Stimulated activated CD8-positive, alpha-beta memory T cell treated with anti-CD3 and anti-CD28 coated beads, Interleukin-12 subunit alpha, Interleukin-12 subunit beta, amount 100 ng/mL, for 24 hours (primary cell): ENCODE measurements at regions not wholly inside any gene's neighbourhood (a gene's known extent, or its start where the extent isn't known, plus 50 kb on each side); places are given as distances from the start of the nearest gene placed in this dataset.
"Not testable (repeated sequence)": the region's sequence is repeated elsewhere in the genome, so short reads cannot be mapped to it uniquely, and the experiment has no call there.

Experiments
- DNase-seq: peaks from one replicate; pipeline ENCODE4 v3.0.0-alpha.2; 2020; ENCODE audit errors: extremely low read depth

DNA sequence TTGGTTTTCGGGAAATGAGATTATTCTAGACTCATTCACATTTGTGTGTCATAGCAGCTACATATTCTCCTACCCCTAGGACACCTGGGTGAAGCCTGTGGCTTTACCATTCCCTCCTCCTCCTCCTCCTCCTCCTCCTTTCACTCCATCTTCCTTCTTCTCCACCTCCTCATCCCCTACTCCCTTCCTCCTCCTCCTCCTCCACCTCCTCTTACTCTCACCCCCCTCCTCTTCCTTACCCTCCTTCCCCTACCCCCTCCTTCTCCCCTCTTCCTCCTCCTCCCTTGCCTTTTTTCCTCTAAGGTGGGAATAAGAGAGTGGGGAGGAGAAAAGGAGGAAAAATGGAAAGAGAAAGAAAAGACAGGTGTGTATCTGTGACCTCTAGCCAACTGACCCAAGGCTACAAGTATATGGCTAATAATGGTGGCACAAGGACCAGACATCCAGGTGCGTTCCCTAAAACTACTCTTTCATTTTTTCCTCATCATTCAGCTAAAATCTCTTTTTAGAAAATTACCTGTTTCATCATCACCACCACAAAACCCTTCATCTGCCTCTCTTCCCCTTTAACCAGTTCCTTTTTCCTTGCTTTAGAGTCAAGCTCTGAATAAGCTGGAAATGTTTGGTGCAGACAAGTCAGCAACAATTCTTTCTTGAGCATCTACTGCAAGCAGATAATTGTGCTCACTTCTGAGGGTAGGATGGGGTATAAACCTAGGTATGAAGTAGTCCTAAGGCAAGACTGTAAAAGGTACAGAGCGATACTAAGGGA is 149.8 kb upstream of the FOXN3 start:
- DNase-seq = no peak

DNA sequence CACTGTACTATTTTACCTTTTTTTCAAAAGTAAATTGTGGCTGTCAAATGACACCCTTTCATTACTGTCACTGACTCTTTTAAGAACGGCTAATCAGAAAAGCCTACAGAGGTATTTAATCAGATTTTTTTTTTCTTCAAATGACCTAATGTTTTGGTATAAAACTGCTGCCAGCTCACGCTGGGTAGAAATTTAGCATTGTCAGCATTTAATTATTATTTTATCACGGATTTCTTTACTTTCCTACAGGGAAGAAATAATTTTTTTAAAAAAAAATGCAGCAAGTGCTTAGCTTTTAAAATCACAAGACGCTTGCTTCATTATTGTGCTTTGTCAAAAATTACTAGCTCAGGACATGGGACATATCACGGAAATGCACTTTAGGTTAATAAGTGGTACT is 149.1 kb upstream of the FOXN3 start:
- no peak for DNase-seq

DNA sequence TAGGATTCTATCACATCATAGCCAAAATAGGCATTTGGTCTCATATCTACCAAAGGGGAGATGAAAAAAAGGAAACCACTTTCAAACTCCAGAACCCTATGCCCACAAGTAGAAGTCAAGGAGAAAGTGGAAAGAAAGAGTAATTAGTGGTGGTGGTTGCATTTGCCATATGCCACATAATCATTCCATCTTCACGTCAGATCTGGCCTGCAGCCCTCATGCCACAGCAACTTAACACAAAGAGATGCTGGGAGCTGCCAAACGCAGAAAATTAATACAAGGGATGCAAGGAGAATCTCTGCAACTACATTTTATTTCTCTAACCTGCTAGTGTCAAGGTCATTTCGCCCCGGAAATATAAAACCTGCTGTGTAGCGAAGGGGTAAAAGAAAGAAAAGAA is 148.6 kb upstream of the FOXN3 start:
- DNase-seq = no peak

GRCh38 chr14:89564989-89565388 is 148.0 kb upstream of the FOXN3 start:
- no peak for DNase-seq

DNA sequence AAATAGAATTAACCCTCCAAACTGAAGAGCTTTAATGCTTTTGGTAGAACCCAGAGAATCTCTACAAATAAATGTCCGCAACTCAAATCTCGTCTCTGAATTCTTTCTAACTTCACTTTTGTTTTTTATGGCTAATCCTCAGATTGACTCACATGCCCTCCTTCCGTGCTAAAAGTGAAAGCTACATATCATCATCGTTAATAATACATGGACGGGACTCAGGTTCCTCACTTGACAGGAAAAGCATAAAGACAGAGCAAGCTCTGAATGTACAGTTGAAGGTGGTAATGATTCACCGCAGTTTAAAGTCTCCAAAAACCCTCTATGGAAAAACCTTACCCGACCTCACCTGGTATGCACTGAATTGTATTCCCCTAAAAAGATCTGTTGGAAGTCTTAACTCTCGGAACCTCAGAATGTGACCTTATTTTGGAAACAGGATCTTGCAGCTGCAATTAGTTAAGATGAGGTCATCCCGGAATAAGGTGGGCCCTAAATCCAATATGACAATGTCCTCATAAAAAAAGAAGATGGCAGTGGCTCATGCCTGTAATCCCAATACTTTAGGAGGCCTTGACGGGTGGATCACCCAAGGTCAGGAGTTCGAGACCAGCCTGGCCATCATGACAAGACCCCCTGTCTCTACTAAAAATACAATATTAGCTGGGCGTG is 147.4 kb upstream of the FOXN3 start:
- no peak for DNase-seq

- DNase-seq = no peak
These were observed 146.4 kb upstream of the FOXN3 start for GRCh38 chr14:89563471-89563870.

GRCh38 chr14:89551955-89552354 is 134.9 kb upstream of the FOXN3 start:
- DNase-seq = no peak

- no peak for DNase-seq
These were observed 134.4 kb upstream of the FOXN3 start for GRCh38 chr14:89551432-89551831.

- DNase-seq = no peak
These were observed 133.8 kb upstream of the FOXN3 start for GRCh38 chr14:89550821-89551220.

- DNase-seq = no peak
These were observed 132.5 kb upstream of the FOXN3 start for GRCh38 chr14:89549381-89550125.

DNA sequence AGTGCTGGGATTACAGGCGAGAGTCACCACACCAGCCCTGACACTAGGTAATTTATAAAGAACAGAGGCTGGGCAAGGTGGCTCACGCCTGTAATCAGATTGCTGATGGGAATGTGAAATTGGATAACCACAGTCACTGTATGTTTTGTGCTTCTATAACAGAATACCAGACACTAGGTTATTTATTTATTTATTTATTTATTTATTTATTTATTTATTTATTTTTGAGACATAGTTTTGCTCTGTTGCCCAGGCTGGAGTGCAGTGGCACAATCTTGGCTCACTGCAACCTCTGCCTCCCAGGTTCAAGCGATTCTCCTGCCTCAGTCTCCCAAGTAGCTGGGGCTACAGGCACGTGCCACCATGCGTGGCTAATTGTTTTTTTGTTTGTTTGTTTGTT is 130.0 kb upstream of the FOXN3 start:
- not testable (repeated sequence) for DNase-seq

GRCh38 chr14:89544636-89545301 is 127.7 kb upstream of the FOXN3 start:
- no peak for DNase-seq

- DNase-seq = no peak
These were observed 126.4 kb upstream of the FOXN3 start for GRCh38 chr14:89543425-89543790.

DNA sequence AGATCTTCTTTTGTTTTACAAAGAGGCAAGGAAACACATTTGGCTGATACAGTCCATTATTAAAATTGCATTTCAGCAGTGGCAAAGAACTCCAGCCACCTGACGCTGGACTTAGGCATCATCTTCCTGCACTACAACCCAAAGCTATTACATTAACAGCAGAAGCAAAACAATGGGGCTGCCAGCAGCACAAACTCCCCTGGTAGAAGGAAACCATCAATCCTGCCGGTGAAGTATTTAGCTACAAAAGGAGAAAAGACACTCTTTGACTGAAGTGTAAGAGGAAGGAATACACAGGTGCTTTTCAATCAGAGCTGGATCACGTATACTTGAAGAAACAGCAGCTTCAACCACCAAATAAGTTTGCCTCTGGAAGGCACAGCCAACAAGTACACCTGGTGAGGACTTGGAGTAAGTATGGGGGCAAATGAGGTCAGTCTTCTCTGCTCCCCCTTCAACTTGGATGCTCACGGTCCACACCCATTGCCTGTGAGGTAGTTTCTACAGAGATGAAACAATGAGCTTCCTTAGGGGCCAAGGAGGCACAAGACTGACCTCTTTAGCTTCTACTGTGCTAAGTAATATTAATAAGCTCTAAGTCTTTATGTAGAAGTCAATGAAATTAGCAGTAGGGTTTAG is 125.9 kb upstream of the FOXN3 start:
- DNase-seq = no peak

DNA sequence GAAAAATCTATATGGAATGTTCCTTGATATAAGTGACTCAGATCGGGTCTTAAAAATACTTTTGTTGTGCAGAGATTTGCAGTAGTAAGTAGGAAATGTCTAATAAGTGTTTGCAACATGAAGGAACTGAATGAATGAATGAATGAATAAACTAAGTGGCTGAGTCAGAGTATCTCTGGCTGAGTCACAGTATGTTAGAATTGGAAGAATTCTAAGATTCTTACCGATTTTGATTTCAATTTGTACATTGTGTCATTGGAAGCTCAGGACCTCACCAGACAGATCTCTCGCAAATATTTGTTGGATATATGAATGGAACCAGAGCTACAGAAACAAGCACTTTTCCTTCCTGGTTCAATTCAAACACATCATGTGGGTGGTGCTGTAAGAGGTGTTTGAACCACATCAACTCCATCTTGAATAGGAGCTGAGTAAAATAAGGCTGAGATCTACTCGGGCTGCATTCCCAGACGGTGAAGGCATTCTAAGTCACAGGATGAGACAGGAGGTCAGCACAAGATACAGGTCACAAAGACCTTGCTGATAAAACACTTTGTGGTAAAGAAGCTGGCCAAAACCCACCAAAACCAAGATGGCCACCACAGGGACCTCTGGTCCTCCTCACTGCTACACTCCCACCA is 123.9 kb upstream of the FOXN3 start:
- DNase-seq = no peak

DNA sequence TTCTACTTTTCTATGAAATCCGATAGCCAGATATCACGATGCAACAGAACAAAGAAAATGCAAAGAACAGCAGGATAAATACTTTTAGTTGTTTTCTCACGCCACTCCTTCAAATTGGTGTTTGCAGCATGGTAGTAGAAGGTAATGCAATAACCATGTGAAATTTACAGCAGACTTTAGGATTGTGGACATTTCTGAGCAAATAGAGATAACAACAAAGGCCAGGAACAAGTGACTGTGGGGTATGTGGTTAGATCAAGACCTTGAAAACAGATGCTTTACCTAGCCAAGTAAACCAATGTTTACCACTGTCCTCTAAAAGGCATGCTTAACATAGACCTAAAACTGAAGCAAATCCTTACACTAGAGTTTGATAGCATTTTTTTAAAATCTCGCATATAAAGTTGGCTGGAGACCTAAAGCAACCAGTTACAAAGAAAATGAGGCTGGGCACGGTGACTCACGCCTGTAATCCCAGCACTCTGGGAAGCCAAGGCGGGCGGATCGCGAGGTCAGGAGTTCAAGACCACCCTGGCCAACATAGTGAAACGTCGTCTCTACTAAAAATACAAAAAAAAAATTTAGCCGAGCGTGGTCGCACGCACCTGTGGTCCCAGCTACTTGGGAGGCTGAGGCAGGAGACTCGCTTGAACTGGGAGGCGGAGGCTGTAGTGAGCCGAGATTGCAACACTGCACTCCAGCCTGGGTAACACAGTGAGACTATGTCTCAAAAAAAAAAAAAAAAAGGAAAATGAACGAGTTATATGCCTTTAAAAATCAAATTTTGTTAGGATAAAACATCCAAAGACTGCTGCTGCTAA is 123.2 kb upstream of the FOXN3 start:
- no peak for DNase-seq

DNA sequence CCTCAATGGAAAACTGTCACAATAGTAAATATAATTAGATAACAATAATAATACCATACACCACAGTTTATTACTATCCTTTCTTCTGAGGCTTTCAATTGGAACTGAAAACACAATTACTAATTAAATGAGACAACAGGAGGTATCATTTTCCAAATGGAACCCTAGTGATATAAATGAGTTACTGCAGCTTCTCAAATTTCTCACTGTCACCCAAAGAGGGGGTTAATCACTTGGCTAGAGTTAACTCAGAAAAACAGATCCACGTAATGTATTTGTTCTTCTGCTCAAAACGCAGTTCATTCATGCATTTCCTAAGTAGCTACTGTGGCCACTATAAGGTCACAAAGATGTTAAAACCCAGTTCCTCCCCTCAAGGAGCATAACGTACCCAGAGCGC is 120.9 kb upstream of the FOXN3 start:
- DNase-seq = no peak

- no peak for DNase-seq
These were observed 118.1 kb upstream of the FOXN3 start for GRCh38 chr14:89534902-89535685.

DNA sequence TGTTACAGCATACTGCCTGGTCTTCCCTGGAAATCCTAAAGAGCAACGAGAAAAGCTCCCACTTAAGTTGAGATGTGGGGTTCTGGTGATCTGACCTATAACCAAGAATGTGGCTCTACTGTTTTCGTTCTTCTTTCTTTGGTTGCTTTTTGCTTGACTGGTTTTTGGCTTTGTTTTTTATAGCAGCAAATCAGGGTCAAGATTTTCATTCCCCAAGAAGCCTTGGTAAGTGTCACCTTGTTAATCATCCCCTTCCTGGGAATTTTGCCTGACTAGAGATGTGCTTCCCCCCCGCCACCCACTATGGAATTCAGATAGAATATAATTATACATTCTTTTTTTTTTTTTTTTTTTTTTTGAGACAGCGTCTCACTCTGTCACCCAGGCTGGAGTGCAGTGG is 116.7 kb upstream of the FOXN3 start:
- DNase-seq = no peak

DNA sequence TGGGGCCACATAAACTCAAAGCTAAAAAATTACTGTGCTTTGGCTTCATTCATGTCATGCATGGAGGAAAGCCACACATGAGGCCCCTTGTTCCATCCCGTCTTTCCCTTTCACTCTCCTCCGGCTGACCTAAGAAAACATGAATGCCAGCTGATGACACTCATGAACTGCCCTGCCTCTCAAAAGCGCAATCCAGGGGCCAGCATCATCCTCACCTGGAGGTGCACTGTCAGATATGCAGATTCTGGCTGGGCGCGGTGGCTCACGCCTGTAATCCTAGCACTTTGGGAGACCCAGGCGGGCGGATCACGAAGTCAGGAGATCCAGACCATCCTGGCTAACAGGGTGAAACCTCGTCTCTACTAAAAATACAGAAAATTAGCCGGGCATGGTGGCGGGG is 116.1 kb upstream of the FOXN3 start:
- DNase-seq = no peak
